Panc1 (cell line): ENCODE measurements at regions not wholly inside any gene's neighbourhood (a gene's known extent, or its start where the extent isn't known, plus 50 kb on each side); places are given as distances from the start of the nearest gene placed in this dataset.

Experiments used
- ATAC-seq: fragments of 200-7000 bp; cut with Tn5 transposase; 2 replicates; pipeline ENCODE4 v1.9.1; 2020; ENCODE audit warnings: mild to moderate bottlenecking, moderate library complexity
- BruUV-seq: library from RNA; stranded (reverse); fragments of 400-500 nt; replicated peaks from 2 replicates; lab custom pipeline; 2021; lab: Mats Ljungman, UMichigan
- CTCF ChIA-PET: fragments of 300-600 bp; sonication (Branson Sonifier 250); formaldehyde crosslinking; loops from one replicate; lab custom pipeline; 2022; ENCODE audit warnings: antibody characterized with exemption; lab: Charles Lee
- POLR2A ChIA-PET: fragments of 300-600 bp; sonication (Branson Sonifier 250); formaldehyde crosslinking; loops from one replicate; lab custom pipeline; 2022; ENCODE audit warnings: antibody characterized with exemption; lab: Charles Lee
- DNase-seq: peaks from one replicate; pipeline ENCODE4 v3.0.0-alpha.2; 2010; ENCODE audit warnings: low read depth, low spot score
- H3K27ac ChIP-seq: 2 replicates; pipeline ENCODE4 v1.5.1; 2011; ENCODE audit warnings: mild to moderate bottlenecking, low read length, inconsistent platforms
- H3K27me3 ChIP-seq: fragments of 200-500 bp; sonication (Bioruptor generic); 2 replicates; pipeline ENCODE4 v1.6.0; 2014; ENCODE audit warnings: low read length, inconsistent platforms; ENCODE audit not compliant: control insufficient read depth, insufficient read depth
- H3K36me3 ChIP-seq: fragments of 200-500 bp; sonication (Bioruptor generic); 2 replicates; pipeline ENCODE4 v1.5.1; 2014; ENCODE audit warnings: inconsistent platforms, mild to moderate bottlenecking, low read length, moderate library complexity; ENCODE audit not compliant: control insufficient read depth, insufficient read depth
- H3K4me1 ChIP-seq: 2 replicates; pipeline ENCODE4 v1.5.1; 2011; ENCODE audit warnings: inconsistent platforms, mild to moderate bottlenecking, low read length, moderate library complexity; ENCODE audit not compliant: control insufficient read depth, insufficient read depth
- H3K4me3 ChIP-seq, 2 experiments: 2 replicates each; pipeline ENCODE4 v1.5.1; 2011 to 2012; ENCODE audit warnings: low read depth in 2 of 2, low read length in 2 of 2, mild to moderate bottlenecking in 2 of 2, inconsistent platforms in 1 of 2, moderate library complexity in 1 of 2
- H3K9me3 ChIP-seq: fragments of 200-500 bp; sonication (Bioruptor generic); 2 replicates; pipeline ENCODE4 v1.5.1; 2014; ENCODE audit warnings: low read depth, mild to moderate bottlenecking, inconsistent platforms, low read length, moderate library complexity; ENCODE audit not compliant: control insufficient read depth, insufficient read depth
- CTCF ChIP-seq: fragments of 450-650 bp; IDR thresholded peaks from 2 replicates; pipeline ENCODE4 v1.5.1; 2017; ENCODE audit warnings: mild to moderate bottlenecking
- POLR2AphosphoS5 ChIP-seq: IDR thresholded peaks from 2 replicates; pipeline ENCODE4 v1.6.1; 2012; ENCODE audit warnings: mild to moderate bottlenecking, low read depth, low read length, moderate library complexity
- REST ChIP-seq, 2 experiments: IDR thresholded peaks; 2 replicates each; pipeline ENCODE4 v1.6.1; 2011 to 2012; ENCODE audit warnings: low read depth in 2 of 2, control low read depth in 1 of 2, low read length in 1 of 2, mild to moderate bottlenecking in 1 of 2, moderate library complexity in 1 of 2; ENCODE audit not compliant: insufficient read depth in 1 of 2
- SIN3A ChIP-seq: IDR thresholded peaks from 2 replicates; pipeline ENCODE4 v1.6.1; 2012; ENCODE audit warnings: low read depth, mild to moderate bottlenecking, low read length, moderate library complexity, borderline replicate concordance; ENCODE audit not compliant: insufficient read depth
- TCF7L2 ChIP-seq: IDR thresholded peaks from 2 replicates; pipeline ENCODE4 v1.6.1; 2011; ENCODE audit warnings: mild to moderate bottlenecking, low read depth, low read length, inconsistent platforms
- in situ Hi-C: cut with HindIII; loops from 2 replicates; pipeline ENCODE4 v1.10.0; 2016; ENCODE audit warnings: low sequenced_read_pairs, low pct_unique_long_range_greater_than_20kb
- intact Hi-C: fragments of 100-400 bp; cut with micrococcal nuclease; formaldehyde crosslinking; loops from one replicate; pipeline ENCODE4 v1.10.0; 2022; ENCODE audit not compliant: unreplicated experiment

- H3K27me3 ChIP-seq, result no peaks in the 10 kb centered on the region; the same call in 1 of the 2 replicates
- TF ChIP-seq TCF7L2 (no peak), REST (IDR thresholded peaks at IDR 0.05; ENCODE audit: insufficient read depth in 1 of 2, low read depth in 2 of 2, low read length in 1 of 2) (no peak), CTCF (no peak), POLR2AphosphoS5 (no peak), SIN3A (no peak)
- H3K4me3 ChIP-seq, result no peak overlapping the region
- no peaks in the 10 kb centered on the region for H3K36me3 ChIP-seq
- BruUV-seq, result no TSS peak
- ChIA-PET POLR2A (no interaction called here), CTCF (no interaction called here)
- intact Hi-C loops, result no loop called here
- in situ Hi-C loops, result no loop called here
- H3K4me1 ChIP-seq, result no peaks in the 10 kb centered on the region
- H3K9me3 ChIP-seq, result no peaks in the 10 kb centered on the region
- no peak overlapping the region for H3K27ac ChIP-seq
- DNase-seq (no peak), ATAC-seq (no peak)
Measured at GRCh38 chr5:52707616-52708015, 80.1 kb upstream of the ITGA1 start.

- Histone ChIP-seq H3K9me3 (no peaks in the 10 kb centered on the region), H3K27me3 (no peaks in the 10 kb centered on the region; the same call in 1 of the 2 replicates), H3K36me3 (no peaks in the 10 kb centered on the region), H3K4me3 (no peak overlapping the region), H3K4me1 (no peaks in the 10 kb centered on the region), H3K27ac (no peak overlapping the region)
- in situ Hi-C loops, result no loop called here
- BruUV-seq, result no TSS peak
- ChIA-PET CTCF (no interaction called here), POLR2A (no interaction called here)
- intact Hi-C loops, result no loop called here
- TF ChIP-seq POLR2AphosphoS5 (no peak), SIN3A (no peak), CTCF (no peak), TCF7L2 (no peak)
- DNase-seq (no peak), ATAC-seq (no peak)
Measured at GRCh38 chr5:52708463-52708862, 79.3 kb upstream of the ITGA1 start.
